GM21526 (cell line): ENCODE measurements at regions not wholly inside any gene's neighbourhood (a gene's known extent, or its start where the extent isn't known, plus 50 kb on each side); places are given as distances from the start of the nearest gene placed in this dataset.

Experiments
- ATAC-seq: cut with Tn5 transposase; IDR thresholded peaks from one replicate; pipeline ENCODE4 v1.9.1; 2021; ENCODE audit warnings: moderate library complexity; ENCODE audit not compliant: unreplicated experiment, low FRiP score

GRCh38 chr14:84543859-84544258, 986.1 kb upstream of the FLRT2 start:
- ATAC-seq = no peak

GRCh38 chr14:84544486-84545131, 985.3 kb upstream of the FLRT2 start:
- no peak for ATAC-seq

- ATAC-seq = no peak
These were observed 983.7 kb upstream of the FLRT2 start for GRCh38 chr14:84546236-84546635.

GRCh38 chr14:84554136-84554535, 975.8 kb upstream of the FLRT2 start:
- no peak for ATAC-seq

GRCh38 chr14:84555493-84555892, 974.5 kb upstream of the FLRT2 start:
- no peak for ATAC-seq

GRCh38 chr14:84566109-84566508, 963.8 kb upstream of the FLRT2 start:
- ATAC-seq = no peak

- no peak for ATAC-seq
These were observed 954.3 kb upstream of the FLRT2 start for GRCh38 chr14:84575681-84576080.

- ATAC-seq = no peak
These were observed 950.7 kb upstream of the FLRT2 start for GRCh38 chr14:84579292-84579691.

- ATAC-seq = no peak
These were observed 948.9 kb upstream of the FLRT2 start for GRCh38 chr14:84581041-84581440.

GRCh38 chr14:84584511-84584910, 945.4 kb upstream of the FLRT2 start:
- ATAC-seq = no peak

- no peak for ATAC-seq
These were observed 938.0 kb upstream of the FLRT2 start for GRCh38 chr14:84591827-84592445.

GRCh38 chr14:84592770-84593169, 937.2 kb upstream of the FLRT2 start:
- no peak for ATAC-seq

GRCh38 chr14:84610086-84610485, 919.9 kb upstream of the FLRT2 start:
- no peak for ATAC-seq

- no peak for ATAC-seq
These were observed 907.6 kb upstream of the FLRT2 start for GRCh38 chr14:84622357-84622756.

- ATAC-seq = no peak
These were observed 886.5 kb upstream of the FLRT2 start for GRCh38 chr14:84643446-84643845.

GRCh38 chr14:84646786-84647500, 883.0 kb upstream of the FLRT2 start:
- ATAC-seq = no peak

- no peak for ATAC-seq
These were observed 874.9 kb upstream of the FLRT2 start for GRCh38 chr14:84655014-84655413.

GRCh38 chr14:84657911-84658310, 872.0 kb upstream of the FLRT2 start:
- ATAC-seq = no peak

- no peak for ATAC-seq
These were observed 859.1 kb upstream of the FLRT2 start for GRCh38 chr14:84670796-84671195.

- ATAC-seq = no peak
These were observed 858.2 kb upstream of the FLRT2 start for GRCh38 chr14:84671776-84672175.

GRCh38 chr14:84674636-84675035, 855.3 kb upstream of the FLRT2 start:
- no peak for ATAC-seq

- no peak for ATAC-seq
These were observed 843.4 kb upstream of the FLRT2 start for GRCh38 chr14:84686550-84686949.
